Left cardiac atrium (tissue), 4 donors: ENCODE measurements at regions not wholly inside any gene's neighbourhood (a gene's known extent, or its start where the extent isn't known, plus 50 kb on each side); places are given as distances from the start of the nearest gene placed in this dataset.

Source experiments
- ATAC-seq, 2 donors: fragments of 200-7000 bp; cut with Tn5 transposase; one replicate each; pipeline ENCODE4 v1.9.1; 2020; ENCODE audit warnings: mild to moderate bottlenecking in 2 of 2, moderate library complexity in 2 of 2
- DNase-seq: peaks from one replicate; pipeline ENCODE4 v3.0.0-alpha.2; 2020
- intact Hi-C, 2 donors: fragments of 100-400 bp; cut with DNase I; formaldehyde crosslinking; loops; one replicate each; pipeline versions ENCODE4 v1.14.1 to v1.15.1; 2022 to 2023
- donor health status: DM: no; HTN: yes; CAD: no.
- donor health status: DM: no; HTN: yes; CAD: no; lungs with severe emphysema.
- donor health status: DM: yes; HTN: yes; CAD: no.
- donor health status: Dilated cardiomyopathy.

DNA sequence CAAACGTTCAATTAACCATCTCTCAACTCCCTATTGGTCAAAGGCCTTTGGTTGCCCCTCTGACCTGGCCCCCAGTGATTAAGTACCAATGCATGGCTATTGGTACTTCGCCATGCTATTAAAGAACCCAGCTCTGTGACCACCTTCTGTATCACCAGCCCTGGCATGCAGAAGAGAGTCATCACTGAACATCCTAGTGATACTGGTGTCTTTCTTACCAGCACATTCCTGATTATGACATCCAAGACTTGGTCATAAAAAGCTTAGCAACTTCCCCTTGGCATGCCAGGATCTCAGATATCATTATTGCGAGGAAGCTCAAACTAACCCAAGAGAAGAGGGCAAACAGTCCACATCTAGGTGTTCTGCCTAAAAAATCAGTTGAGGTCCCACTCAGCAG, 122.3 kb upstream of the OTUD4 start:
- ATAC-seq (no peak), DNase-seq (no peak)
- intact Hi-C loops, result no loop called here

DNA sequence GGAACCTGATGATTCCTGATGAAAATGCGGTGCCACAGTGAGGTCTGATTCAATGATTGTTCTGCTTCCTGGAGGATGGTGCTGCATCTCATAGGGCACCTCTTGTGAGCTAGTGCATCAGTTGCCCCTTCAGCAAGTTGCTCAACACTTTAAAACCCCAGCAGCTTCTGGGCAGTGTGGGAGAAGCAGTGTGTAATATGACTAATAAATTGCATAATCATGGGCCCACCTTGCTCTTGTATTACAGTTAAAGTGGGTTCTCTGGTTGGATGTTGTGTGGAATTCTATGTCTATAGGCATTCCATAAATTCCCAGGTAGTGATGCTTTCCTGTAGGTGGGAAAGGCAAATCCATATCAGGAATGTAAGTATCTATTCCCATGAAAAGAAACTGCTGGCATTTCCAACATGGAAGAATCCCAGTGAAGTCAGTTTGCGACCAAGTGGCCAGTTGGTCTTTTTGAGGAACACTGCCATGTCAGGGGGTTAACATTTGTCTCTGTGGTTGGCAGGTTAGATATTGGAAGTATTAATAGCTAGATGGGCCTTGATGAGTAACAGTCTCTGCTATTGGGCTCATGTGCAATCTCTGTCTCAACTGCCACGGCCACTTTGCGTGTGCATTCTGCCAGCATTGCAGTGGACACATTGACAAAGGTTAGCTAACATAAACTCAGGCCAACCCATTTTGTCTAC, 121.1 kb upstream of the OTUD4 start:
- DNase-seq, result no peak
- no peak for ATAC-seq
- intact Hi-C loops, result no loop called here

DNA sequence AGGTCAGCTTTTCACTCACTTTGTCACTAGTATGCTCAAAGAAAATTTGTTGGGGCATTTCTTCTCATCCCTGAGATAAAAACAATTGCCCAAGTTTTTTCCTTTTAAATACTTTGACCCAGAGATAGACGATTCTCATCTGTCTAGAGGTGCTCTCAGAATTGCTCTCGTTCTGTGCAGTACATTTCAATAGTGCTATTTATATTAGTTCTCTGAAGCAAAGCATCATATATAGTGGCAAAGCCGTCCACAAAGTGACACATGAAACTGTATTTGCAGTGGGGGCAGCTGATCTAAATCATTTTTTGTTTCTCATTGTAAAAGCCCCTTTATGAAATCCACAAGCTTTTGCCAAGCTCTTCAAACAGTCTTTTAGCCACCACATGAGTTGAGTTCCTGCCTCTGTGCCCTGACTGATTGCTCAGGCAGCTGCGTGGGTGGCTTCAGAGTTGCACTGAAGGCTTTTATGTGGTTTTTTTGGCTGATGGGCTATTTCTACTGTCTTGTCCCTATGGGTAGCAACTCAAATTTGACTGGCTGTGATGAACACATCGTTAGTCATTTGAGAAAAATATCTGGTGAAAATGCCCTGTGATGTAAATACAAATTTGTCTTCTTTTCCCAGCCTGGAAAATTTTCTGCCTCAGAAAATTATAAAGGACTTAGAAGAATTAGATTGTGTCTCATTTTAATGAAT, 119.1 kb upstream of the OTUD4 start:
- no peak for ATAC-seq
- intact Hi-C loops, result no loop called here

DNA sequence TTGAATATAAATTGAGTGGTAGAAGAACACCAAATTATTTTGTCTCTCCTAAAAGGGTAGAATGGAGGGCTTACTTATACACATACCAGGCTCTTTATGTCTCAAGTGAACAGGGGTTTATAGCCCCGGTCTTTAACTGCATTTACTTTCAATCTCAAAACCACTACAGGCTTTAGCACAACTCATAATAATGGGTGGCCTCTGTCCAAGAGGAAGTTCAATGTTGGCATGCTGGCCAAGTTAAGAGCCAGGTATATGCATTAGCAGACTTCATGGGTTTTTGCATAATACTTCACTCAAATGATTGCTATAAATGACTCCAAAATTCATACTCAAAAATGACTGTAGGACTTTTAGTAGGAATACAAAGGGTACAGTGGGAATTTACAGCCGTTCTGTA, 118.5 kb upstream of the OTUD4 start:
- DNase-seq (no peak), ATAC-seq (no peak)
- intact Hi-C loops, result no loop called here

More for the DNA sequence above, 119.1 kb upstream of the OTUD4 start:
- DNase-seq, result no peak

DNA sequence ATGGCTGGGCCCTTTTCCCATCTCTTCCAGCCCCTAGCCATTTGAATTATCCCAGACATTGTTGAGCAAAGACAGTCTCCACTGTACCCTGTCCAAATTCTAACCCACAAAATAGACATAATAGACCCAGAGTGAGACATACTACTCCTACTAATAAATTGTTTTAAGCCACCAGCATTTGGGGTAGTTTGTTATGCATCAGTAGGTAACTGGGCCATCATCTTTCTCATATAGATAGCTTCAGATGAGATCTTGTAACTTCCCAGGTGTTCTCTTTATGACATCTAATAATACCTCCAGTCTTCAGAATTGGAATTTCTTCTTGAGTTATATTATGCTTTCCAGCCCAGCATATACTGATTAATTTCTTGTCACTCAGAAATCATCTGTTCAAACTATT, 117.2 kb upstream of the OTUD4 start:
- ATAC-seq (no peak), DNase-seq (no peak)
- intact Hi-C loops, result no loop called here

DNA sequence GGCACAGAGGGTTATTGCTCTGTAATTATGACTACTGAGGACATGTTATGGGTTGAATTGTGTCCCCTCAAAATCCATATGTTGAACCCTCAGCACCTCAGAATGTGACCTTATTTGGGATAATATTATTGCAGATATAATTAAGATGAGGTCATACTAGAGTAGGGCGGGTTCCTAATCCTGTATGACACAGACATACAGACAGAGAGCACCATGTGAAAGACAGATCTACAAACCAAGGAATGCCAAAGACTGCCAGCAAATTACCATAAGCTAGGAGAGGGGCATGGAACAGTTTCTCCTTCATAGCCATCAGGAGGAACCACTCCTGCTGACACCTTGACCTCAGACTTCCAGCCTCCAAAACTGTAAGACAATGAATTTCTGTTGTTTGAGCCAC, 115.2 kb upstream of the OTUD4 start:
- intact Hi-C loops, result no loop called here
- DNase-seq, result no peak
- ATAC-seq, result no peak

DNA sequence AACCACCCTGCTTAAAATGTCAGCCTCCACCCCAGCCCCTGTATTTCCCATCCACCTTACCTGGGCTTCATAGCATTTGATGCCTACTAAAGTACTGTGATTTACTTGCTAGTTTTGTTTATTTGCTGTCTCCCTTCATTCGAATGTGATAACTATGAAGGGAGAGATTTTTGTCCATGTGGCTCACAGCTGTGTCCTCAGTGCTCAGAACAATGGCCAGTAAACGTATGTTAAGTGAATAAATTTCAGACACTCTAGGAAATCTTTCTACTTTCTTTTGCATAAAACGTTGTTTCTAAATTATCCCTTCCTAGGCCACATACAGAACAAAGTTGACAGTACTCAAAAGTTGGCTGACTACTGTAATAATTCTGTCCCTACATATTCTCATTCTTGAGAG, 114.7 kb upstream of the OTUD4 start:
- intact Hi-C loops, result no loop called here
- ATAC-seq (no peak), DNase-seq (no peak)

DNA sequence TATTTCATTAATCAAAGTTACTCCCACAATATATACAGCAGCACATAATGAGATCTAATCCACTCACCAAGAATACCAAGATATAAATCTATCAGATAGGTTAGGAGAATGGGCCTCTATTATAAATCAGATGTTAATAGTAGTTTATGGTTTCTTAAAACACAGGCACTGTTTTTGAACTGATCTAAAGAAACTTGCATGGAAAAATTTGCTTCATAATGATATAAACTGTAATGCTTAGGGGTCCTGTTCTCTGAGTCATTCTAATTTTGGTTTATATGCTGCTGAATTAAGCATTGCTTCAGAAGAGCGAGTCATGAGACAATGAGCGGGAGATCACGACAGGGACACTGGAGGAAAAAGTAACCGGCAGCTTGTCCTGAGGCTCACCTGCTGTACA, 113.3 kb upstream of the OTUD4 start:
- ATAC-seq (no peak), DNase-seq (no peak)
- intact Hi-C loops, result no loop called here

DNA sequence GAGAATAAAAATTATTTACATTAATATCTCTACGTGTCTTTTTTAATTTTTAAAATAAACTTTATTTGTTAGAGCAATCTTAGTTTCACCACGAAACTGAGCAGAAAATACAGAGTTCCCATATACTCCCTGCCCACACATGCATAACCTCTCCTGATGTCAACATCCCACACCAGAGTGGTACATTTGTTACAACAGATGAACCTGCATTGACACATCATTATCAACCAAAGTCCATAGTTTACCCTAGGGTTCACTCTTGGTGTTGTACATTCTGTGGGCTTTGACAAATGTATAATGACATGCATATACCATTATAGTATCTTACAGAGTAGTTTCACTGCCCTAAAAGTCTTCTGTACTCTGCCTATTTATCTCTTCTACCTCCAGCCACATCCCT, 110.6 kb upstream of the OTUD4 start:
- intact Hi-C loops, result no loop called here
- DNase-seq (no peak), ATAC-seq (no peak)

DNA sequence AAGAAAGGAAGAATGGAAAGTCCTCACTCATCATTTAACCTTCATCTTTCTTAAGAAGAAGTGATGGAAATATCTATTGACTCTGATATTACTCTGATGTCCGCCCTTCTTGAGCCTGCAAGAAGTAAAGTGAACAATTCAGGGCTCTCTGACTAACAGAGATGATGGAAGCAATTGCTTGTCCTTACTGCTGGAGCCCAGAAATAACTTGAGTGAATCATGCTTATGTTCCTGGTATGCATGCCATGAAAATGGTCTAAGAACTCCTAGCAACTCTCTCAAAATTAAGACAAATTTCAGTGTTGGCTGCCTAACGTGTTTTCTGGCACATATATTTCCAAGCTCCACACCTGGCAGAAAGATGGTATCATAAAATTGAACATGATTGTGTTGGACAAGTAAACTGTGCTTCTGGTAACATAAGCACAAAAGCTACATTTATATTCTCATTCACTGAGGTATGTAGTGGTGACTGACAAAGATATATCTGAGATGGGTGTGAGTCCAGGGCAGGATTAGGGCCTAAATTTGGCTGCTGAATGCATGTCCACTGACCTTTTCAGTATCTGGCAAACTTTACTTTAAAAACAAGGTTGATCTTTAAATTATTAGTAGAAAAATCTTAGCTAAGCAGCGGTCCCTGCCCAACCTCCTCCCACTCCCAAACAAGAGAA, 109.2 kb upstream of the OTUD4 start:
- ATAC-seq, result no peak
- no peak for DNase-seq
- intact Hi-C loops, result no loop called here

DNA sequence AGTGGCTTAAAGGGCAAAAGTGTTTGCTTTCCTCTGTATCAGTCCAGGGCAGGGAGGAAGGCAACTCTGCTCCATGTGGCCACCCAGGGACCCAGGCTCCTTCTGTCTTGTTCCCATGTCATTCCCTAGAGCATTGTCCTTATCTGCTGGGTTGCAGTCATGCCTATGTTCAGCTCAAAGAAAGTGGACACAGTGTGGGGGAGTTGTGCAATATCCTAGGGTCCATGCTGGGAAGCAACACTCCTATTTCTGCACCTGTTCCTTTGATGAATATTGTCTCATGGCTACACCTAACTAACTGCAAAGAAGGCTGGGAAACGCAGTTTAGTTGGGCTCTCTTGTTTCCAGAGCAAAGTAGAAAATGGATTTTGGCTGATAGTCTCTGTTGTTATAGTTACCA, 107.0 kb upstream of the OTUD4 start:
- intact Hi-C loops, result no loop called here
- ATAC-seq, result no peak

DNA sequence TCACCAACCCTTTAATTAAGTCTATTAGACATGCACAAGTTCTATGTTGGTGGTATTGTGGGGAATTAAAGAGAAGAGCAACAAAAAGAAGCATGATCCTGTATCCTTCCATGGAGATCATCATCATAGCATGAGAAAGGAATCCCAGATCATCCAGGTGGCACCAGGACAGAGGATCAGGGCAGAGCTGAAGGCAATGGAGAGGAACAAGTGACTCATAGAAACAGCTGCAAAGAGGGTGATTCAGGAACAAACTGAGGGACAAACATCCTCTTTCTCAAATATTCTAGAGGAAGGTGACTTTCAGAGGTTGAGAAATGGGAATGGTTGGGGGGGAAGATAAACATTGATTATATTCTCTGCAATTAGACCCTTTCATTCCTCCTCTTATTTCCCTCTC, 105.5 kb upstream of the OTUD4 start:
- intact Hi-C loops, result no loop called here
- ATAC-seq (no peak), DNase-seq (no peak)

More for the DNA sequence above, 107.0 kb upstream of the OTUD4 start:
- DNase-seq, result no peak

DNA sequence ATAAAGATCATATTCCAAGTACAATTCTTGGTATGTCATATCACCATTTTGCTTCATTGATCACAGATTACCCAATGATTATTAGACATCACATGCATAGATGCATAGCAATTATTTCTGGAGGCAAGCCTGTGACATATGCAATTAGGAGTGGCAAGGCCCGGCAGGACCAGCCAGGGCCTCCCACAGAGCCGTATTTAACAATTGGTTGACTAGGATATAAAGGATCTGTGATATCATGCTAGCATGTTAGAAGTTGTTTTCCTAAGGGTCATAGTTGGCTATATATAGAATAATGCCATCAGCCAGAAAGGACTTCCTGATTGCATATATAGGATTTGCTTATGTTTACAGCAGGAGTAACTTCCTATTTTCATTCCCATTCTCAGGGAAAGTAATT, 103.5 kb upstream of the OTUD4 start:
- DNase-seq, result no peak
- intact Hi-C loops, result no loop called here
- ATAC-seq, result no peak

DNA sequence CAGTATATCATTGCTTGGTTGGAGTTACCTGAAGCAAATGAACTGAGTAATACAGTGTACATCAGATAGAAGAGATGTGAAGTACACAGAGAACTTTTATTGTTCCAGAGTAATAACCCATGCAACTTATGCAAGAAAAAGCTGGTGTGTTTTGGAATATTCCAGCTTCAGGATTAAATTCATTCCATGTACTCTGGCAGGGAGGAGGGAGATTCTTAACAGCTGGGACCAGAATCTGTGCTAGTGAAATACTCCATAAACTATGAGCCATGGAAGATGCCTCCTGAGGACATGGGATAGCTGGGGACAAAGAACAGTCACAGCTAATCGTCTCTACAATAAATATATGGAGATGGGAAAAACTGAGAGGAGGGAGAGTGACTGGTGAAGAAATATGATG, 101.6 kb upstream of the OTUD4 start:
- ATAC-seq (no peak), DNase-seq (no peak)
- intact Hi-C loops, result no loop called here

DNA sequence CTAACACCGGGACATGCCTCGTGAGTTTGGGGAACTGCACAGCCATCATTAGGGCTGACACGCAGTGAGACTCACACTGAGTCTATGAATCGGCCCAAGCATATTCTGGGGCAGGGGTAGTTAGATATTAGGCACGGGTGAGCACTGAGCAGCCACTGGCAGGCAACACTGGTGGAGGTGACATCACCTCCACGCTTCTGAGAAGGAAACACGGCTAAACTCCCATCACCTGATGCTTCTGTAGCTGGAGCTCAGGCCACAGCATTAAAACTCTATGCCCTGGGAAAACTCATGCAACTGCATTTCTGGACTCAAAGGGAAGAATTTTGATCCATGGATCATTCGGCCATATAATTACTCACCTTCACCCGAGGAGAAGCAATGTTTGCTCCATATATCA, 100.8 kb upstream of the OTUD4 start:
- intact Hi-C loops, result no loop called here
- no peak for DNase-seq
- no peak for ATAC-seq

DNA sequence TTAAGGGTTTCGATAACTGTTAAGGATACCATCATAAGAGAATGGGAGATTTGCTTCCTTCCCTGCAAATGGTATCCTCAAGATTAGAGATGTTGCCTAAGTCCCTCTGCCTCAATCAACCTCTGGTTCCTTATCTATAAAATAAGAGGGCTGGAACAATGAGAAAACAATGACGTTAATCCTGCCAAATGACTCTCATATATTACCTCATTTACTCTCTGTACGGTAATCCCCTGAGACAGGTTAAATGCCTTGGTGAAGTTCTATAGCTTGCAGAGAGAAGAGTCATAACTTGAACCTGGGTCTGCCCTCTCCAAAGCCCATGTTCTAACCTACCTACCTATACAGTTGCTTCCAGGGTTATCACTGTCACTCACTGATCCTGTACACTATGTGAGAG, 100.2 kb upstream of the OTUD4 start:
- ATAC-seq (no peak), DNase-seq (no peak)
- intact Hi-C loops, result no loop called here

DNA sequence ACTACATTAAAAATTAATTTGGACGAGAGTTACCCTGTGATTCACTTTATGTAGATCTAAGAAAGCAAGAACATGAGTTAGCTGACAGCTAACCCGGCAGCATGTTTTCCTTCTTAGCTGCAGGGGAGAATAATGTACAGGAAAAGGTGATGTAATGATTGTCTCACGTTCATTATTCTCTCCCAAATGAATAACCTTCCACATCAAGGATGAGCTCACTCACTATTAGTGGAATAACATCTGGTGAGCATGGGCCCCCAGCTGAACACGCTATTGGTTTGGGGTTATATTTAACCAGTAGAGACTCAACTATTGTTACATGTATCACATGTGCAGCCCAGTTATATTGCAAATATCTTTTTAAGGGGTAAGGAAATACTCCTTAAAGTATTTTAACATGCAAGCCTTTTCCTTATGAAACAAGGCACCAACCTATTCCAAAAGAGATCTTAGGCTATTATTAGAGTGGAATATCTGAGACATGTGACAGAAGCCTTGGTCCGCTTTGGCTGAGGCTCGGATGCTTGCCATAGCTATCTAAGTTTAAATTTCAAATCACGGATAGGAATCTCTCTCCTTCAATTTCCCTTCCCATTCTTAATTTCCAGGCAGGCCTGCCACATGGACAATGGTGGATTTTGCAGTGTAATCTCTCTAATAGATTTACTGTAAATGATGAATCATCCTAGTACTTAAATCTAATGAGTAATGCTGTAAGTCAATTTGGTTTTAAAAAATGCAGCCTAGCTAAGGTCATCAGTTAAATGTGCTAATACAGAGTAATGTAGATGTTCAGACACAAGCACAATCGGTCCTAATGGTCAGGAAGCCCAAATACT, 99.0 kb upstream of the OTUD4 start:
- DNase-seq, result no peak
- peak; percentile 41 to 76 for ATAC-seq
- intact Hi-C loops, result no loop called here

DNA sequence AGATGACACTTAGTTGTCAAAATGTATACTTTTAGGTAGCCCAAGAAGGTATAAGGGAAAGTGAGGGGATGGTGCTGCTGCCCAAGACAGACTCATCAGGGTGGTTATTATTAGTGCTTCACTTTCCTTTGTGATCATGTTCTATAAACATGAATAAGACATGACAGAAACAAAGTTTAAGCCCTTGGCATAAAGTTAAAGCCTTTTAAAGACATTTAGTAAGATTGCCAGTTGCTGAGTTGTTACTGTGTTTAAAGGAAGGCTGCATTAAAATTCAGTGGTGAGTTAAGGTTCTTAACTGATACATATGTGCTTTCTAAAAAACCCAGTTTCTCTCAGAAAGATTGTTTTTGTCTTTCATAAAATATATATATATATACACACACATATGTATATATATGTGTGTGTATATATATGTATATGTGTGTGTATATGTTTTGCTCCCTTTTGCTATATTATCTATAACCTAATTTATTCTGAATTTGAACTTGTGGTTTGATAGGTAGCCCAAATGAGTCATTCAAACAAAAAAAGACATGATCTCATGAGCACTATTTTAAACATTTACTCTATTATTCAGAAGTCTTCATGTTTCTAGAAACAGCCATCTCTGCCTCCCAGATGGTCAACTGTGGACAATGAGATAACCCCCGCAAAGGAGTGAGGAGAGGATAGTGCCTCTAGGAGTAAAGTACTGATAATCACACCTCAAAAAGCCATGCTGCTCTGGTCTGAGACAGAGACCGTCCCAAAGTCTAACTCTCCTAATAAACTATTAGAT, 98.1 kb upstream of the OTUD4 start:
- intact Hi-C loops, result no loop called here
- DNase-seq, result no peak
- peak in 1 of 2 donors; percentile 38 for ATAC-seq

DNA sequence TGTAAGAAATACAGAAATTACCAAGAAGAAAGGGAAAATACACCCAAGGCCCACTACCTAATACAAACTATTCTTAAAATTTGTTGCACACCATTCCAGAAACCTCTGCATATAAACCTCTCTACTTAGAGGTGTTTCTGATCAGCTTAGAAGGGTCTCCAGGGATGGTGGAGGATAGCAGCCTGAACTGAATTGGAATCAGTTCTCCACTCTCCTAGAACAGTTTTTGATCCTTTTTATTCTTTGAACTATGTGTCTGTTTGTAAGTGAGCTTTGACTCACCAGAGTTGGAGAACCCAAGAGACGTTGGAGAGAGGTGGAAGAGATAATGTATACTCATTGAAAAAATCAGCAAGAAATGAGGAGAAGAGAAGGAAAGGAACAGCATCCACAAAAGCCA, 96.6 kb upstream of the OTUD4 start:
- intact Hi-C loops, result no loop called here
- ATAC-seq, result no peak
- no peak for DNase-seq
